H1 (cell line): ENCODE measurements at regions not wholly inside any gene's neighbourhood (a gene's known extent, or its start where the extent isn't known, plus 50 kb on each side); places are given as distances from the start of the nearest gene placed in this dataset.

Source experiments
- EP300 ChIP-seq, 2 experiments: IDR thresholded peaks; 1 replicate in 1 of 2; 2 replicates in 1 of 2; pipeline ENCODE4 v1.6.1; 2011 to 2012; ENCODE audit warnings: low read depth in 2 of 2, low read length in 2 of 2, mild to moderate bottlenecking in 2 of 2, borderline replicate concordance in 1 of 2, inconsistent platforms in 1 of 2, moderate library complexity in 1 of 2
- NRF1 ChIP-seq: IDR thresholded peaks from 2 replicates; pipeline ENCODE4 v1.6.1; 2011; ENCODE audit warnings: mild to moderate bottlenecking, low read depth, low read length, improper control_type of control experiment
- ZNF274 ChIP-seq: IDR thresholded peaks from 2 replicates; pipeline ENCODE4 v1.7.0; 2012; ENCODE audit warnings: low read length, borderline replicate concordance; ENCODE audit errors: extremely low read depth

- no peak for TF ChIP-seq NRF1
- no peak for TF ChIP-seq EP300 (IDR thresholded peaks at IDR 0.05; ENCODE audit: borderline replicate concordance in 1 of 2, low read depth in 2 of 2, low read length in 2 of 2)
- no peak for TF ChIP-seq ZNF274
- TF ChIP-seq, all 59 proteins: peak for 0
Measured at GRCh38 chr1:116231752-116232151, 120.6 kb downstream of the MAB21L3 start (continued).
